Esophagus squamous epithelium (tissue), 4 donors: ENCODE measurements at regions not wholly inside any gene's neighbourhood (a gene's known extent, or its start where the extent isn't known, plus 50 kb on each side); places are given as distances from the start of the nearest gene placed in this dataset.

Experiments
- CTCF ChIP-seq, 6 experiments: fragments of 450-650 bp in 4 of 6; fragments of 200-600 bp in 2 of 6; sonication (generic) in 2 of 6; IDR thresholded peaks; one replicate each; pipeline ENCODE4 v1.5.1; 2016 to 2019; ENCODE audit warnings: antibody characterized with exemption in 6 of 6, mild to moderate bottlenecking in 4 of 6, moderate library complexity in 4 of 6
- POLR2A ChIP-seq, 4 donors: fragments of 450-650 bp; IDR thresholded peaks; one replicate each; pipeline ENCODE4 v1.6.1; 2017; ENCODE audit warnings: antibody characterized with exemption in 4 of 4, mild to moderate bottlenecking in 4 of 4, moderate library complexity in 3 of 4

GRCh38 chr6:76701610-76702009, 629.1 kb upstream of the IMPG1 start:
- TF ChIP-seq POLR2A (IDR thresholded peaks at IDR 0.05) (no peak), CTCF (IDR thresholded peaks at IDR 0.05) (no peak)
